ENCODE measurements at regions not wholly inside any gene's neighbourhood (a gene's known extent, or its start where the extent isn't known, plus 50 kb on each side); places are given as distances from the start of the nearest gene placed in this dataset.

DNA sequence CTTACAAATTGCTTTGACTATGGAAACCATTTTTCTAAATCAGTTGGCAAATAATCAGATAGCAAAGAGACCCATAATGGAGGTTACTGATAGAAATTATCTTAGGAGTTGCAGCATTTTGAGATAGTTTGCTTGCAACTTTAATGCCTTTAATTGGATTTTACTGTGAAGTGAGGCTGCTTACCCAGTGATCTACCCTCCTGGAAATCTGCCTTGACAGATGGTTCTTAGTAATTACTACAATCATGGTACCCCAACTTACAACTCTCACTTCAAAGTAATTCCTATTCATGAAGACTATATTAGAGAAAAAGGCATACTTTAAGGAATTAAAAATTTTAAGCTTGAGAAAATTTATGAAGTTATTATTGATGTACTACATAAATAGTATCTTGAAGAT lies 1288.6 kb upstream of the CDH2 start:
- Histone ChIP-seq H3K4me3 (ENCODE audit: low read depth, low read length) (no peak overlapping the region), H3K27ac (ENCODE audit: extremely low read depth, low read depth, low read length) (no peak overlapping the region), H3K4me1 (ENCODE audit: control insufficient read depth, insufficient read depth, low read length) (no peaks in the 10 kb centered on the region), H3K36me3 (ENCODE audit: control insufficient read depth in 2 of 2, insufficient read depth in 1 of 2, low read length in 2 of 2) (no peaks in the 10 kb centered on the region), H3K9me3 (ENCODE audit: control insufficient read depth, insufficient read depth, low read depth, low read length) (no peaks in the 10 kb centered on the region)
- TF ChIP-seq ZNF302 (tag by site-specific recombination; IDR thresholded peaks at IDR 0.05; ENCODE audit: low read depth) = no peak
- TF ChIP-seq ZNF600 (tag by site-specific recombination; IDR thresholded peaks at IDR 0.05) = no peak
- TF ChIP-seq ZNF596 (tag by site-specific recombination; IDR thresholded peaks at IDR 0.05) = no peak
- TF ChIP-seq, protein P1, sequence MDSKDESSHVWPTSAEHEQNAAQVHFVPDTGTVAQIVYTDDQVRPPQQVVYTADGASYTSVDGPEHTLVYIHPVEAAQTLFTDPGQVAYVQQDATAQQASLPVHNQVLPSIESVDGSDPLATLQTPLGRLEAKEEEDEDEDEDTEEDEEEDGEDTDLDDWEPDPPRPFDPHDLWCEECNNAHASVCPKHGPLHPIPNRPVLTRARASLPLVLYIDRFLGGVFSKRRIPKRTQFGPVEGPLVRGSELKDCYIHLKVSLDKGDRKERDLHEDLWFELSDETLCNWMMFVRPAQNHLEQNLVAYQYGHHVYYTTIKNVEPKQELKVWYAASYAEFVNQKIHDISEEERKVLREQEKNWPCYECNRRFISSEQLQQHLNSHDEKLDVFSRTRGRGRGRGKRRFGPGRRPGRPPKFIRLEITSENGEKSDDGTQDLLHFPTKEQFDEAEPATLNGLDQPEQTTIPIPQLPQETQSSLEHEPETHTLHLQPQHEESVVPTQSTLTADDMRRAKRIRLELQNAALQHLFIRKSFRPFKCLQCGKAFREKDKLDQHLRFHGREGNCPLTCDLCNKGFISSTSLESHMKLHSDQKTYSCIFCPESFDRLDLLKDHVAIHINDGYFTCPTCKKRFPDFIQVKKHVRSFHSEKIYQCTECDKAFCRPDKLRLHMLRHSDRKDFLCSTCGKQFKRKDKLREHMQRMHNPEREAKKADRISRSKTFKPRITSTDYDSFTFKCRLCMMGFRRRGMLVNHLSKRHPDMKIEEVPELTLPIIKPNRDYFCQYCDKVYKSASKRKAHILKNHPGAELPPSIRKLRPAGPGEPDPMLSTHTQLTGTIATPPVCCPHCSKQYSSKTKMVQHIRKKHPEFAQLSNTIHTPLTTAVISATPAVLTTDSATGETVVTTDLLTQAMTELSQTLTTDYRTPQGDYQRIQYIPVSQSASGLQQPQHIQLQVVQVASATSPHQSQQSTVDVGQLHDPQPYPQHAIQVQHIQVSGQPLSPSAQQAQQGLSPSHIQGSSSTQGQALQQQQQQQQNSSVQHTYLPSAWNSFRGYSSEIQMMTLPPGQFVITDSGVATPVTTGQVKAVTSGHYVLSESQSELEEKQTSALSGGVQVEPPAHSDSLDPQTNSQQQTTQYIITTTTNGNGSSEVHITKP (tag by site-specific recombination; IDR thresholded peaks at IDR 0.05) = no peak
- TF ChIP-seq ZNF16 (tag by site-specific recombination; IDR thresholded peaks at IDR 0.05; ENCODE audit: low read depth) = no peak
- TF ChIP-seq ZNF707 (tag by site-specific recombination; IDR thresholded peaks at IDR 0.05) = no peak
- no peak for TF ChIP-seq ZNF776 (tag by site-specific recombination; IDR thresholded peaks at IDR 0.05; ENCODE audit: borderline replicate concordance)
- TF ChIP-seq, protein P2, sequence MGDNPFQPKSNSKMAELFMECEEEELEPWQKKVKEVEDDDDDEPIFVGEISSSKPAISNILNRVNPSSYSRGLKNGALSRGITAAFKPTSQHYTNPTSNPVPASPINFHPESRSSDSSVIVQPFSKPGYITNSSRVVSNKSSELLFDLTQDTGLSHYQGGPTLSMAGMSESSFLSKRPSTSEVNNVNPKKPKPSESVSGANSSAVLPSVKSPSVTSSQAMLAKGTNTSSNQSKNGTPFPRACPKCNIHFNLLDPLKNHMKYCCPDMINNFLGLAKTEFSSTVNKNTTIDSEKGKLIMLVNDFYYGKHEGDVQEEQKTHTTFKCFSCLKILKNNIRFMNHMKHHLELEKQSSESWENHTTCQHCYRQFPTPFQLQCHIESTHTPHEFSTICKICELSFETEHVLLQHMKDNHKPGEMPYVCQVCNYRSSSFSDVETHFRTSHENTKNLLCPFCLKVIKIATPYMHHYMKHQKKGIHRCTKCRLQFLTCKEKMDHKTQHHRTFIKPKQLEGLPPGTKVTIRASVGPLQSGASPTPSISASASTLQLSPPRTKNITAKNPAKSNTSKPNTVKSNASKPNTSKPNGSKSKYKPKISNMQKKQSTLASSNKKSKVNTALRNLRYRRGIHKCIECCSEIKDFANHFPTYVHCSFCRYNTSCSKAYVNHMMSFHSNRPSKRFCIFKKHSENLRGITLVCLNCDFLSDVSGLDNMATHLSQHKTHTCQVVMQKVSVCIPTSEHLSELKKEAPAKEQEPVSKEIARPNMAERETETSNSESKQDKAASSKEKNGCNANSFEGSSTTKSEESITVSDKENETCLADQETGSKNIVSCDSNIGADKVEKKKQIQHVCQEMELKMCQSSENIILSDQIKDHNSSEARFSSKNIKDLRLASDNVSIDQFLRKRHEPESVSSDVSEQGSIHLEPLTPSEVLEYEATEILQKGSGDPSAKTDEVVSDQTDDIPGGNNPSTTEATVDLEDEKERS (tag by site-specific recombination; IDR thresholded peaks at IDR 0.05) = no peak
- TF ChIP-seq SALL2 (tag by site-specific recombination; IDR thresholded peaks at IDR 0.05; ENCODE audit: borderline replicate concordance) = no peak
- no peak for TF ChIP-seq SP3 (tag by site-specific recombination; IDR thresholded peaks at IDR 0.05)
- no peak for TF ChIP-seq ZNF843 (tag by site-specific recombination; IDR thresholded peaks at IDR 0.05)
- ChIA-PET CTCF (no interaction called here), POLR2A (no interaction called here)

DNA sequence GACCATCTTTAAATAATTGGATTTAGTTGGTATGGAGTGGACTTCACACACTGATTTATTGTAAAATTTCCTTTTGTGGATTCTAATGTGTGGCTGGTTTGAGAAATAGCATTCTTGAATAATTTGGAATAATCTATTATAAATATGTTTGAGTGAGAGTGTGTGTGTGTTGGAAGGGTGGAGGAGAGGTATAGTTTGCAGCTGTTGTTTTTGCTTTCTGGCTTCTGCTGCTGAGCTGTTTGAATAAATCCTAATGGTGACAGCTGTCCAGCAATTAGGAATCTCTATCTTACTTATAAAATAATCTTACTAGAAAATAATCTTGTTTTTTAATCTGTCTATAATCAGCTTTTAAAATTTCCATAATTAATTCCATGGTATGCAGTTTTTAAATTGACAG lies 1283.0 kb upstream of the CDH2 start:
- H3K4me1 ChIP-seq (ENCODE audit: control insufficient read depth, insufficient read depth, low read length) = no peaks in the 10 kb centered on the region
- CTCF ChIA-PET = no interaction called here
- no peak overlapping the region for H3K27ac ChIP-seq (ENCODE audit: extremely low read depth, low read depth, low read length)
- H3K4me3 ChIP-seq (ENCODE audit: low read depth, low read length) = no peak overlapping the region
- POLR2A ChIA-PET = no interaction called here
- H3K9me3 ChIP-seq (ENCODE audit: control insufficient read depth, insufficient read depth, low read depth, low read length) = no peaks in the 10 kb centered on the region
- H3K36me3 ChIP-seq (ENCODE audit: control insufficient read depth in 2 of 2, insufficient read depth in 1 of 2, low read length in 2 of 2) = no peaks in the 10 kb centered on the region
- TF ChIP-seq, protein P3, sequence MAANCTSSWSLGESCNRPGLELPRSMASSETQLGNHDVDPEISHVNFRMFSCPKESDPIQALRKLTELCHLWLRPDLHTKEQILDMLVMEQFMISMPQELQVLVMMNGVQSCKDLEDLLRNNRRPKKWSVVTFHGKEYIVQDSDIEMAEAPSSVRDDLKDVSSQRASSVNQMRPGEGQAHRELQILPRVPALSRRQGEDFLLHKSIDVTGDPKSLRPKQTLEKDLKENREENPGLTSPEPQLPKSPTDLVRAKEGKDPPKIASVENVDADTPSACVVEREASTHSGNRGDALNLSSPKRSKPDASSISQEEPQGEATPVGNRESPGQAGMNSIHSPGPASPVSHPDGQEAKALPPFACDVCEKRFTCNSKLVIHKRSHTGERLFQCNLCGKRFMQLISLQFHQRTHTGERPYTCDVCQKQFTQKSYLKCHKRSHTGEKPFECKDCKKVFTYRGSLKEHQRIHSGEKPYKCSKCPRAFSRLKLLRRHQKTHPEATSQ (tag by site-specific recombination; IDR thresholded peaks at IDR 0.05) = no peak
- TF ChIP-seq ZNF670 (tag by site-specific recombination; IDR thresholded peaks at IDR 0.05; ENCODE audit: low read depth) = no peak
- TF ChIP-seq ZEB2 (tag by site-specific recombination; IDR thresholded peaks at IDR 0.05) = no peak
- TF ChIP-seq ZNF514 (tag by site-specific recombination; IDR thresholded peaks at IDR 0.05) = no peak
- no peak for TF ChIP-seq GLIS1 (tag by site-specific recombination; IDR thresholded peaks at IDR 0.05)
- no peak for TF ChIP-seq ZNF366 (tag by site-specific recombination; conservative IDR thresholded peaks at IDR 0.05)
- no peak for TF ChIP-seq ZNF311 (tag by site-specific recombination; IDR thresholded peaks at IDR 0.05; ENCODE audit: borderline replicate concordance)
- no peak for TF ChIP-seq OSR2 (tag by site-specific recombination; IDR thresholded peaks at IDR 0.05)
- TF ChIP-seq ZNF76 (tag by site-specific recombination; IDR thresholded peaks at IDR 0.05; ENCODE audit: borderline replicate concordance, low read depth) = no peak
- no peak for TF ChIP-seq SP2 (tag by site-specific recombination; IDR thresholded peaks at IDR 0.05)
- TF ChIP-seq ZNF837 (tag by site-specific recombination; IDR thresholded peaks at IDR 0.05) = no peak
- TF ChIP-seq, protein P4, sequence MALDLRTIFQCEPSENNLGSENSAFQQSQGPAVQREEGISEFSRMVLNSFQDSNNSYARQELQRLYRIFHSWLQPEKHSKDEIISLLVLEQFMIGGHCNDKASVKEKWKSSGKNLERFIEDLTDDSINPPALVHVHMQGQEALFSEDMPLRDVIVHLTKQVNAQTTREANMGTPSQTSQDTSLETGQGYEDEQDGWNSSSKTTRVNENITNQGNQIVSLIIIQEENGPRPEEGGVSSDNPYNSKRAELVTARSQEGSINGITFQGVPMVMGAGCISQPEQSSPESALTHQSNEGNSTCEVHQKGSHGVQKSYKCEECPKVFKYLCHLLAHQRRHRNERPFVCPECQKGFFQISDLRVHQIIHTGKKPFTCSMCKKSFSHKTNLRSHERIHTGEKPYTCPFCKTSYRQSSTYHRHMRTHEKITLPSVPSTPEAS (tag by site-specific recombination; IDR thresholded peaks at IDR 0.05) = no peak
- no peak for TF ChIP-seq ZNF423 (tag by site-specific recombination; IDR thresholded peaks at IDR 0.05)
- no peak for TF ChIP-seq ZNF560 (tag by site-specific recombination; IDR thresholded peaks at IDR 0.05; ENCODE audit: borderline replicate concordance)
- TF ChIP-seq, protein P5, sequence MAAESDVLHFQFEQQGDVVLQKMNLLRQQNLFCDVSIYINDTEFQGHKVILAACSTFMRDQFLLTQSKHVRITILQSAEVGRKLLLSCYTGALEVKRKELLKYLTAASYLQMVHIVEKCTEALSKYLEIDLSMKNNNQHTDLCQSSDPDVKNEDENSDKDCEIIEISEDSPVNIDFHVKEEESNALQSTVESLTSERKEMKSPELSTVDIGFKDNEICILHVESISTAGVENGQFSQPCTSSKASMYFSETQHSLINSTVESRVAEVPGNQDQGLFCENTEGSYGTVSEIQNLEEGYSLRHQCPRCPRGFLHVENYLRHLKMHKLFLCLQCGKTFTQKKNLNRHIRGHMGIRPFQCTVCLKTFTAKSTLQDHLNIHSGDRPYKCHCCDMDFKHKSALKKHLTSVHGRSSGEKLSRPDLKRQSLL (tag by site-specific recombination; IDR thresholded peaks at IDR 0.05) = no peak
- TF ChIP-seq ZNF629 (tag by site-specific recombination; IDR thresholded peaks at IDR 0.05) = no peak
